Duodenal mucosa (tissue), 2 donors: ENCODE measurements at regions not wholly inside any gene's neighbourhood (a gene's known extent, or its start where the extent isn't known, plus 50 kb on each side); places are given as distances from the start of the nearest gene placed in this dataset.

ENCODE experiments used
- H3K27ac ChIP-seq: one replicate; pipeline ENCODE4 v1.7.0; 2013; ENCODE audit warnings: low read depth, low read length
- H3K27me3 ChIP-seq, 2 donors: one replicate each; pipeline ENCODE4 v1.7.0; 2013; ENCODE audit warnings: low read length in 2 of 2, control low read depth in 1 of 2; ENCODE audit not compliant: insufficient read depth in 2 of 2, control insufficient read depth in 1 of 2
- H3K36me3 ChIP-seq, 2 donors: one replicate each; pipeline ENCODE4 v1.7.0; 2013; ENCODE audit warnings: low read length in 2 of 2, control low read depth in 1 of 2; ENCODE audit not compliant: insufficient read depth in 2 of 2, control insufficient read depth in 1 of 2
- H3K4me1 ChIP-seq, 2 donors: one replicate each; pipeline ENCODE4 v1.7.0; 2013; ENCODE audit warnings: low read length in 2 of 2, control low read depth in 1 of 2; ENCODE audit not compliant: insufficient read depth in 2 of 2, control insufficient read depth in 1 of 2
- H3K4me3 ChIP-seq, 2 donors: one replicate each; pipeline ENCODE4 v1.7.0; 2013; ENCODE audit warnings: low read length in 2 of 2, low read depth in 1 of 2
- H3K9ac ChIP-seq, 2 donors: one replicate each; pipeline ENCODE4 v1.7.0; 2013; ENCODE audit warnings: low read length in 2 of 2, low read depth in 1 of 2
- H3K9me3 ChIP-seq, 2 donors: one replicate each; pipeline ENCODE4 v1.7.0; 2013; ENCODE audit warnings: low read length in 2 of 2, control low read depth in 1 of 2; ENCODE audit not compliant: control insufficient read depth in 1 of 2

DNA sequence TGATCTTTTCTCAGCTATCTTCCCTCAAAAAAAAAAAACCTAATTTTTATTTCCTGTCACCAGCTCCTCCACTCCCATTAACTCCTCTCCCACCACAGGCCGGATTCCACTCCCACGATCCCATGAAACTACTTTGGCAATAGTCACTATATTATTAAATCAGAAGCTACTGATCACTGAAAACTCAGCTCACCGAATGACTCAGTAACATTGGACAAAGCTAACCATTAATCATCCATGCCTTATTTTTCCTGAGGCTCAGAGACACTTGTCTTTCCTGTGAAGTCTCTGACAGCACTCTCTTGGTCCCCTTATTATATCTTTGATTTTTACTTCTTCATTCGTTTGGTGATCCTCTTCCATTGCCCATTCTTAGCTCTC, 260.2 kb downstream of the CGGBP1 start:
- Histone ChIP-seq H3K9ac (no peak overlapping the region), H3K9me3 (no peaks in the 10 kb centered on the region), H3K4me1 (no peaks in the 10 kb centered on the region), H3K27ac (no peak overlapping the region), H3K27me3 (peaks cover 0 to 14% of the 10 kb centered on the region in 2 donors), H3K36me3 (no peaks in the 10 kb centered on the region), H3K4me3 (no peak overlapping the region)

DNA sequence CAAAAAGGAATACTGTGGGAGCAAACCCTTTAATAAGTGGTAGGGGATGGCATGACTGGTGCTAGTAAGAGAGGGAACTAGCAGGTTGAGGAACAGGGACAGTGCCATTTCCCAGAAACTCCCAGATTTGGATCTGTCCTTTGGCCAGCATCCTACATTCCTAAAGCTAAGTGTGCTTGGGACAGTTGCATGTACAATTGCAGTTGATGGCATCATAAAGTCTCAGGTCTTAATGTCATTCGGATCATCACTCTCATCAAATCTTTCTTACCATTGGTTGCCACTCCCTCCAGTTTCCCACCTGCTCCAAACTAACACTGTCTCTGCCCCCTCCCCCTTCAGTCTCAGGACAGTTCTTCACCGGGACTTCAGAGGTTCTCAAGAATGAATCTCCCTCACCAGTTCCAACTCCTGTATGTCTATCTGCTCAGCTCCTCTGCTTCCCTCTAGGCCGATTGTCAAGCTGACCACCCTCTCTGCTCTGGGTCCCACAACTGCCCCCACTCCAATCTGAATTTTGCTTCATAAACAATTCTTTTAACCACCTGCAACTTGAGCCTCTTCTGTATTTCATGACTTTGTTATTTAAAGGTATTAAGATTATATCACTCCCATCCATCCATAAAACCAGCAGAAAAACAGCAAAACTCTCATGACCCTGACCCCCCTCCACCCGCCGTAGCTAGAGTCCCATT, 260.8 kb downstream of the CGGBP1 start:
- Histone ChIP-seq H3K4me1 (no peaks in the 10 kb centered on the region), H3K9me3 (no peaks in the 10 kb centered on the region), H3K4me3 (no peak overlapping the region), H3K9ac (no peak overlapping the region), H3K27ac (no peak overlapping the region), H3K27me3 (peaks cover 0 to 19% of the 10 kb centered on the region in 2 donors), H3K36me3 (no peaks in the 10 kb centered on the region)

DNA sequence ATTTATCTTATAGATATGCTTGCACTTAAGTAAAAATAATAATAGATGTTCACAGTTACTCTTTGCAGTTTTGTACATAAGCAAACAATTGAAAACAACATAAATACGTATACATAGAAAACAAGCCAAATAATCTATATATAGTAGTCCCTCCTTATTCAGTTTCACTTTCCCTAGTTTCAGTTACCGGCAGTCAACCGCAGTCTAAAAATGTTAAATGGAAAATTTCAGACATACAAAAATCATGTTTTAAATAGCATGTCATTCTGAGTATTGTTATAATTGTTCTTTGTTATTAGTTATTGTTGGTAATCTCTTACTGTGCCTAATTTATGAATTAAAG, 262.0 kb downstream of the CGGBP1 start:
- Histone ChIP-seq H3K4me1 (no peaks in the 10 kb centered on the region), H3K4me3 (no peak overlapping the region), H3K27ac (no peak overlapping the region), H3K9ac (no peak overlapping the region), H3K36me3 (no peaks in the 10 kb centered on the region), H3K9me3 (no peaks in the 10 kb centered on the region), H3K27me3 (peaks cover 0 to 30% of the 10 kb centered on the region in 2 donors)

DNA sequence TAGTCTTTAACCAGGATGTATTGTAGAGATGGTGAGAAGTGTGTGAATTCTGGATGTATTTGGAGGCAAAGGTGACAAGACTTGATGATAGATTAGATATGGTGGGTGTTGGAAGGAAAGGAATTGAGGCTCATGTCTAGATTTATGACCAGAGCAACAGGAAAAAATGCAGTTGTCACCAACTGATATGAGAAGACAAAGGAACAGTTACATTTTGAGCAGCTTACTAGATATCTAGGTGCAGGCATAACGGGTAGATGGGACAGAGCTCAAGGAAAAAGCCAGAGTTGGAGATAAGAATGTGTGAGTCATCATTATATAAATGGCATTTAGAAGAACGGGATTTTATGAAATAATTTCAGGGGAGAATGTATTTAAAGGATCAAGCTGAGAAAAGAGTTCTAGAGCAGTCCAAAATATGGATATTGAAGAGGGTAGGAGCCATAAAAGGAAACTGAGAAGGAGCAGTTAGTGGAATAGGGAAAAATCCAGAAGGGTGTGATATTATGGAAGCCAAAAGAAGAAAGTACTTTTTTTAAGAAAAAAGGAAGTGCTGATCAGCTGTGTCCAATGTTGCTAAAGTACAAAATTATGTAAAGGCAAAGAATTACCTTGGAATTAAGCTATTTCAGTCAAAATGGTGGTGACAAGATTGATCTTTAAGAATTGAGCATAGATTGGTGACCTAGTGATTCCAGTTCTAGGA, 262.5 kb downstream of the CGGBP1 start:
- Histone ChIP-seq H3K27me3 (peaks cover 0 to 33% of the 10 kb centered on the region in 2 donors), H3K27ac (no peak overlapping the region), H3K4me3 (no peak overlapping the region), H3K9me3 (no peaks in the 10 kb centered on the region), H3K9ac (no peak overlapping the region), H3K36me3 (no peaks in the 10 kb centered on the region), H3K4me1 (no peaks in the 10 kb centered on the region)

DNA sequence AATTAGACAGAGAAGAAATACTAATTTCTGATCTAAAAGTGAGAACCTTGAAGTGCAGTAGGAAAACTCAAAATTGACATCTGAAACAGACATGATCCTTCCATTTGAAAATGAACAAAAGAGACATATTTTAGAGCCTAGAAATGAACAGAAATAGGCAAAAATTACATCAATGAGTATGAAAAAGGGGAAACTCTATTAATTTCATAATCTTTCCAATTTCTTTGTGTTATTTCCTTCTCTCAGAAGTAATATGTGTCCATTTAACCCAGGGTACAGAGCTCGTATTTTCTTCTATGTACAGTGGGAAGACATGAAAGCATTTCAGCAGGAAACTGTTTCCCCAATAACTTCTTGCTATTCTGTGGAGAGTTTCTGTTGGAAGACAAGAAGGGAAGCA, 263.1 kb downstream of the CGGBP1 start:
- H3K4me3 ChIP-seq = no peak overlapping the region
- no peak overlapping the region for H3K27ac ChIP-seq
- no peak overlapping the region for H3K9ac ChIP-seq
- no peaks in the 10 kb centered on the region for H3K4me1 ChIP-seq
- no peaks in the 10 kb centered on the region for H3K9me3 ChIP-seq
- H3K36me3 ChIP-seq = no peaks in the 10 kb centered on the region
- H3K27me3 ChIP-seq = peaks cover 0 to 37% of the 10 kb centered on the region in 2 donors

DNA sequence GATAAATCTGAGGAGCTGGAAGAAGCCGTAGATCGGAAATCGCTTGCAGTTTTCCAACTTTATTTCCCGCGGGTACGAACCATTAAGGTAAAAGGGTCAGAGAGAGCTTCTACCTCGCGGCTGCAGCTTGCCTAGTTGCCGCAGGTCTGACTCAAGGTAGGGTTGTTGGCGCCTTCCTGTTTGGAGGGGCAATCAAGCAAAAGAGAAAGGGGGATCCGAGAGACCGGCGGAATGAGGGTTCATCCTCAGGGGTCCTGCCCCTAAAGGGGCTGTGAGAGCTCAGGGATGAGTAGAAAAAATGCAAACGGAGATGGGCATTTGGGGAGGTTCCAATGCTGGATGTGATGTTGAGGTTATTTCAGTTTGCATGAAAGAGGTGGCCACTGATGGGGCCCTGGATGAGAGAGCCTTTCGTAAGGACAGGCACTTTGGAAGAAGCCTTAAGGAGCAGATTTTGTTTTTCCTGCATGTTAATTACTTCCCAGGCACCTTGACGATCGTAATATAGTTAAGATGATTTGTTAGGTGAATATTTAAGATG, 265.4 kb downstream of the CGGBP1 start:
- H3K27me3 ChIP-seq = peaks cover 0 to 41% of the 10 kb centered on the region in 2 donors
- no peaks in the 10 kb centered on the region for H3K36me3 ChIP-seq
- H3K27ac ChIP-seq = no peak overlapping the region
- no peaks in the 10 kb centered on the region for H3K4me1 ChIP-seq
- no peak overlapping the region for H3K9ac ChIP-seq
- no peaks in the 10 kb centered on the region for H3K9me3 ChIP-seq
- H3K4me3 ChIP-seq = no peak overlapping the region

DNA sequence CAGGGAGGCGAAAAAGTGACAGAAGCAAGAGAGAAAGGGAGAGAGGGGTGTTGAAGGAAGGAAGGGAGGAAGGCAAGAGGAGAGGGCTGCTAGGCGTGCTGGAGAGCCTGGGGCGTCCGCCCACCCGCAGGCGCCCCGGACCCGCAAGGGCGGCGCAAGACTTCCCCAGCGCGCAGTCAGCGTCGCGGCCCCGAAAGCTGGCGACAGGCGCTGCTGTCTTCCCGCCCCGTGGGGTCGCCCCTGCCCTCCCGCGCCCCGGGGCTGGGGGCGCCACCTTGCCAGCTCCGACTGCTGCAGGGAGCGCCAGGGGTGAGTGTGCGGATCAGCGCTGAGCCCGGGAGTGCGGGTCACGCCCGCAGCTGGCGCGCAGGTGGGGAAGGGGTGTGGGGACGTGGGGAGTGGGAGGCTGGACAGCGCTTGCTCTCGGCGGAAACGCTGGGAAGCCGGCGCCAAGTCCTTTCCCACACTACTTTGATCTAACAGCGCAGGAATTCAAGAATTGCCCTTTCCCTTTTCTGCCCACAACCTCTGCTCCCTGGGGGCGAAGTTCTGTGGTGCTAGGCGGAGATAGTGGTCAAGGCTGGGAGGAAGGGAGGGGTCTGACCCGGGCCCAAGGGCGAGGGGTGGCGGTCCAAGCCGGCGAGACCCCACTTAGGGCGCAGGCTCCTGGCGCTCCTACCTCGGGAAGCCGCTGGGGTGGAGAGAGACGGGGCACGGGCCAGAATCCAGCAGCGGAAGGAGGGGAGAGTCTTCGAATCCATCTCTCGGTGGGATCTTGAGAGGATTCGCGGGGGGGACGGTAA, 266.1 kb downstream of the CGGBP1 start, which contains the start of gene HTR1F:
TSS of gene HTR1F (plus strand) at position 173 of the 803 bp plus-strand sequence.
- Histone ChIP-seq H3K27ac (no peak within 1 kb of the TSS), H3K9ac (no peak within 1 kb of the TSS)

DNA sequence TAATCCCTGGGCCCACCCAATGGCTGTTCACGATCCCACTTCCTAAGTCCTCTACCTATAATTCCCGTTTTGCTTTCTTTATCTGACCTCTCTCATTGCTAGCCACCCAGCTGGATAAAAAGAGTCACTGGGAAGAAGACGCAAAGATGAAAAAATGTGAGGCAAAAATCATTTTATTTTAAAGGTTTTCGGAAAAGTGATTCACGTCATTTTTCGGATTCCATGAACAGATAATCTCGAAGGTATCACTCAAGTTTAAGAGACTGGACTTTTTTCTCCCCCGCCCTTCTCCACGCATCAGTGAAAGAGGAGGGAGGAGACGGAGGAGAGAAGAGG, 266.6 kb downstream of the CGGBP1 start:
- H3K27me3 ChIP-seq = peaks cover 0 to 41% of the 10 kb centered on the region in 2 donors
- H3K27ac ChIP-seq = no peak overlapping the region
- no peaks in the 10 kb centered on the region for H3K4me1 ChIP-seq
- no peaks in the 10 kb centered on the region for H3K36me3 ChIP-seq
- no peak overlapping the region for H3K9ac ChIP-seq
- H3K4me3 ChIP-seq = peak overlapping the region in 1 of 2 donors; percentile 24
- H3K9me3 ChIP-seq = no peaks in the 10 kb centered on the region

More for the DNA sequence above, 266.1 kb downstream of the CGGBP1 start, which contains the start of gene HTR1F:
- no peaks in the 10 kb centered on the region for H3K36me3 ChIP-seq
- peaks cover 0 to 41% of the 10 kb centered on the region in 2 donors for H3K27me3 ChIP-seq
- no peaks in the 10 kb centered on the region for H3K9me3 ChIP-seq
- peak within 1 kb of the TSS; percentile 10 to 24 for H3K4me3 ChIP-seq
- no peaks in the 10 kb centered on the region for H3K4me1 ChIP-seq

DNA sequence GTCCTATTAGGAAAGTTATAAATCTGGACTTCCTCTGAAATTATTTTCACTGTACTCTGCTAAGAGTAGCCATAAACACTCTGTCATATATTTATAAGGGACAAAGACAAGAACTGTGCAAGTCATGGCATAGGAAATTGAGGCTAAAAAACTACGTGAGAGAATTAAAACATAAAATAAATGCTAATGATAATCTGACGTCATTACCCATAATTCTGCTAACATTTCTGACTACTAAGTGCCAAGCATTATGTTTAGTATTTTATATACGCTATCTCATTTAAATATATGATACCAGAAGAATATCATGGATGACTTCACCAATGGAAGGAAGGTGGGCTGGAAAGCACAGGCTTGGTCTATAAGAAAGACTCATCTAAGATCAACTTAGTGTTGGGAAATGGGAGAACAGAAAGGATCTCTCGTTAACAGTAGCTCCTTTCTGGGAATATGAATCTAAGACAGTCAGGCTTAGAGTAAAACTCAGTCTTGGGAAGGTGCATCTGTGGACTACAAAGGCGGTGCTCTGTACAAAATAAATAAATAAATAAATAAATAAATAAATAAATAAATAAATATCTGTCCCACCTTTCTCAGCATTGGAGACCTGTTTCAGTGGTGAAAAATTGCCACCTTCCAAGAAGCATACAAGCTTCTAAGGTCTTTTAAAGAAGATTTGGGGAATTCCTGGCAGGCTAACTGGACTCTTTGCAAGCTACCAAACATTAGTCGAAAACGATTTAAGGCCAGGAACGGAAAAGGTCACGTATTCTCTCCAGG, 267.4 kb downstream of the CGGBP1 start:
- H3K36me3 ChIP-seq = no peaks in the 10 kb centered on the region
- no peak overlapping the region for H3K27ac ChIP-seq
- no peaks in the 10 kb centered on the region for H3K4me1 ChIP-seq
- H3K27me3 ChIP-seq = peaks cover 0 to 41% of the 10 kb centered on the region in 2 donors
- no peaks in the 10 kb centered on the region for H3K9me3 ChIP-seq
- H3K9ac ChIP-seq = no peak overlapping the region
- H3K4me3 ChIP-seq = no peak overlapping the region
